SJSA1 (cell line): ENCODE measurements at regions not wholly inside any gene's neighbourhood (a gene's known extent, or its start where the extent isn't known, plus 50 kb on each side); places are given as distances from the start of the nearest gene placed in this dataset.

Source experiments
- DNase-seq, 2 experiments: peaks; one replicate each; pipeline ENCODE4 v3.0.0-alpha.2; 2015 to 2020; ENCODE audit warnings: low spot score in 2 of 2, low read depth in 1 of 2
- H3K27ac ChIP-seq: fragments of 250-450 bp; sonication (Bioruptor Pico); 2 replicates; pipeline ENCODE4 v1.5.1; 2020; ENCODE audit warnings: mild to moderate bottlenecking, moderate library complexity
- H3K27me3 ChIP-seq: fragments of 250-450 bp; sonication (Bioruptor Pico); replicated peaks from 2 replicates; pipeline ENCODE4 v1.5.1; 2020; ENCODE audit warnings: mild to moderate bottlenecking, moderate library complexity
- H3K36me3 ChIP-seq: fragments of 250-450 bp; sonication (Bioruptor Pico); 2 replicates; pipeline ENCODE4 v1.5.1; 2020; ENCODE audit warnings: mild to moderate bottlenecking
- H3K4me1 ChIP-seq: fragments of 250-450 bp; sonication (Bioruptor Pico); replicated peaks from 2 replicates; pipeline ENCODE4 v1.6.1; 2021; ENCODE audit warnings: mild to moderate bottlenecking
- H3K4me3 ChIP-seq: fragments of 250-450 bp; sonication (Bioruptor Pico); 2 replicates; pipeline ENCODE4 v1.5.1; 2020; ENCODE audit warnings: mild to moderate bottlenecking
- H3K9me3 ChIP-seq: fragments of 250-450 bp; sonication (Bioruptor Pico); replicated peaks from 2 replicates; pipeline ENCODE4 v1.5.1; 2020; ENCODE audit warnings: mild to moderate bottlenecking

DNA sequence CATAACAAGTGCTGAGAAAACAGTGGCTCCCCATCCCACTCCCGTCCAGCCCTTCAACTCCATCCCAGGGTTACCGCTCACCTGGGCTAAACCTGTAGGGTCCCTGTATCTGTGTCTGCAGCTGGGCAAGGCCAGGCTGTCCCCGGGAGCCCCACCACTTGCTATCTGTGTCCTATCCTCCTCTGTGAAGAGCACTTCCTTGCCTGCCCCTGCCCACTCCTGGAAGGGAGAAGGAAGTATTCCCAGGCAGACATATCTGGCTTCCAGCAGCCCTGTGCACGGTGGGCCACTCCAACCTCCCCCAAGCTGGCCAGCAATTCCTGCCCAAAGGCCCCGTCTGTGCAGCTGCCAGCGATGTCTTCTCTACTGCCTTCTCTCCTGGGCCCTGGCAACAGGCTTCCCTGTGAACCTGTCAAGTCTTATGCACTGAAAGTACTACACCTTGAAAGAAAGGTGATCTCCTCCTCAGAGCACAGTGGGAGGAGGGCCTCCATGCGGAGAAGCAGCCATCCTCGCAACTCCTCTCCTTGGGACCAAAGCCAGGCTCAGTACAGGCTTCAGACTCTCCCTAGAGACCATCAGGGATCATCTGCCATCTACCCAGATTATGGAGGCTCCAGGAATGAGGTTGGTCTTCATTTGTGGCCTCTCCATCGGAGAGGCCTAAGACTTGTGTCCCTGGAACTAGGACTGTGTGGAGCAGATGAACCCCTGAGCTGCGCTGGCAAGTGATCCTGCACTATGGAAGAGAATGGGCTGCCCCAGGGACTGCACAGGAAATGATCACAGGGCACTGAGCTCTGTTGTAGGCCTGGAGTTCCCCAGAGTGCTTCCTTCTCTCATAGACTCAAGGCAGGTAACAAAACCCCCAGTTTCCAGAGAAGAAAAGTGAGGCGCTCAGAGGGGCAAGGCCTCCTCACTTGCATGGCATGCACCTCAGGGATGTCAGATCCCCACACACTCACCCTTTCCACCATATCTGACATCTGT is 663.6 kb downstream of the BCL11B start:
- no peak for DNase-seq
- no peak overlapping the region for H3K4me3 ChIP-seq
- H3K36me3 ChIP-seq = no peaks in the 10 kb centered on the region
- no peaks in the 10 kb centered on the region for H3K27me3 ChIP-seq
- H3K9me3 ChIP-seq = no peaks in the 10 kb centered on the region
- no peak overlapping the region for H3K27ac ChIP-seq
- H3K4me1 ChIP-seq = no peaks in the 10 kb centered on the region

DNA sequence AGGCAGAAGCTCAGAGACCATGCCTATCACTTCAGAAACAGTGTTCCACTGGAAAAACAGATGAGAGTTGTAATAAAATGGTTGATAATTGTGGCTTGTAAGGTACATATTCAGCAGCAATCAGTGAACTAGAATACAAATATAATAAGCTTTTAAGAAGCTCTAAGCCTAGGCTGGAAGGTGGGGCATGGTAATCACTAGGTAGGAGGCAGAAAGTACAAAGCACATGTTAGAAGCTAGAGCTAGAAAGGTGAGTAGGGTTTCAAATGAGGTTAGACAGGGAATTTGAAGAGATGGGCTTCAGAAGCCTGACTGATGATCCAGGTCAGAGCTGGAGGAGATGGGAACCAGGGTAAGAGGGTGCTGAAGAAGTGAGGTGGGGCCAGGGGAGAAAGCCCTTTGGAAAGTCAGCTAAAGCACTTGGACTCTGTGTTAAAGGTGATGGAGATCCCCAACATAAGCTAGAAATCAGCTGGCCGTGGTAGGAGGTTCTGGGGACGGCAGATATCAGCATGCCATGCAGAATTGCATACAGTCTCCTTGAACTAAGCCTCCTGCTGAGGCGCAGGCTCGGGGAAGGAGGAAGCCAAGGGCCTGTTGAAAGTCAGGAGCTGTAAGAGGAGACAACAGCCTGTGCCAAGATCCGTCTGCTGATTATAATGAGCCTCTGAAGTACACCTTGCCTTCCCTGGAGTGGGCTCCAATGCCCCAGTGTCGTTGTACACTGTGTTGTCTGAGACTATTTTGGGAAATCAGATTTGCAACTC is 659.4 kb downstream of the BCL11B start:
- H3K4me1 ChIP-seq = no peaks in the 10 kb centered on the region
- no peak overlapping the region for H3K27ac ChIP-seq
- H3K4me3 ChIP-seq = no peak overlapping the region
- H3K27me3 ChIP-seq = no peaks in the 10 kb centered on the region
- no peaks in the 10 kb centered on the region for H3K9me3 ChIP-seq
- no peak for DNase-seq
- H3K36me3 ChIP-seq = no peaks in the 10 kb centered on the region

- Histone ChIP-seq H3K27ac (no peak overlapping the region), H3K27me3 (no peaks in the 10 kb centered on the region), H3K4me1 (no peaks in the 10 kb centered on the region), H3K36me3 (no peaks in the 10 kb centered on the region), H3K9me3 (0 out of 2 replicates have a peak, but pooled peaks cover 3% of the 10 kb centered on the region), H3K4me3 (no peak overlapping the region)
- no peak for DNase-seq
Measured at GRCh38 chr14:98614741-98615140, 657.3 kb downstream of the BCL11B start.

DNA sequence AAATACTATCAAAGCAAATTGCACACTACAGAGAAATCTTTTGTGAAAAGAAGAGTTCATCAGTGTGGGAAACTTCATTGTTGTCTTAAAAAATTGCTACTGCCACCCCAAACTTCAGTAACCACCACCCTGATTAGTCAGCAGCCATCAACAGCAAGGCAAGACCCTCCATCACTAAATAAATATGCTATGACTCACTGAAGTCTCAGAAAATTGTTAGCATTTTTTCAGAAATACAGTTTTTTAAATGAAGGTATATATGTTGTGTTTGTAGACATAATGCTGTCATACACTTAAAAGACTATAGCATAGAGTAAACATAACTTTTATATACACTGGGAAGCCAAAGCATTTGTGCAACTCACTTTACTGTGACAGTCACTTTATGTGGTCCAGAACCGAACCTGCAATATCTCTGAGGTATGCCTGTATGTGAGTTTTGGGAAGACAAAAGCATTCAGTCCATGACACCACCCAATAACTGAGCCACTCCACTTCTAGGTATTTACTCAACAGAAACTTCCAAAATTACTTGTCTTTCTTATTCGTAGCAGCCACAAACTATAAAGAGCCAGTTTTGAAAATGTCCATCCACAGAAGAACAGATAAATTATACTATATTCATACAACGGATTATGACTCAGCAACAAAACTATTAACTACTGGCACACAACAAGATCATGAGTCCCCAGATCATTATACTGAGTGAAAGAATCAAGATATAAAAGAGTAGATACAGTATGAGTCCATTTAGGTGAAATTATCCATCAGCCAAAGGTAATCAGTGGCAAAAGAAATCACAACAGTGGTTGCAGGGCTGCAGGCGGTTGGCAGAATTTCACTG is 649.6 kb downstream of the BCL11B start:
- Histone ChIP-seq H3K27me3 (no peaks in the 10 kb centered on the region), H3K4me1 (peaks cover 28% of the 10 kb centered on the region), H3K36me3 (no peaks in the 10 kb centered on the region), H3K27ac (peak overlapping the region; percentile 100), H3K9me3 (peaks cover 13% of the 10 kb centered on the region), H3K4me3 (no peak overlapping the region)
- DNase-seq = peak; percentile 77 to 90

GRCh38 chr14:98623788-98624415 is 648.1 kb downstream of the BCL11B start:
- Histone ChIP-seq H3K4me1 (peaks cover 28% of the 10 kb centered on the region), H3K9me3 (peaks cover 13% of the 10 kb centered on the region), H3K4me3 (no peak overlapping the region), H3K27ac (peak overlapping the region; percentile 100), H3K36me3 (no peaks in the 10 kb centered on the region), H3K27me3 (no peaks in the 10 kb centered on the region)
- DNase-seq = peak; percentile 71 to 86

DNA sequence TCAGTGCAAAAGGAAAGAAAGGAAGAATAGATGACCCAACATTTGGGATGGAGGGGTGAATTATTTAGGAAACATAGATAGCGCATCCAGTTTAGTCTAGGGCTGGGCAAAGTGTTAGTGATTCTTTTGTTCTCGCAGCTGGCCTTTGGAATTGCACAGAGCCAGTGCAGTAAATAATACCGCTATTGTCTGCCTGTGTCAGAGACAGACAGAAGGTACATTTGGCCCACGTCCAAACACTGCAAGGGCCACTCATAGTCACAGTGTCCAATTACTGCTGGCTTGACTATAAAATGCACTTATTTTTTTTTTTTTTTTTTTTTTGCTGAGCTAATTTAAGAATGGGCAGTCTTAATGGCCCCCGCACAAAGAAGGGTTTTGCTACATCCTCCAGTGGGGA is 638.6 kb downstream of the BCL11B start:
- Histone ChIP-seq H3K36me3 (no peaks in the 10 kb centered on the region), H3K9me3 (no peaks in the 10 kb centered on the region), H3K4me1 (peaks cover 9% of the 10 kb centered on the region), H3K4me3 (no peak overlapping the region), H3K27me3 (no peaks in the 10 kb centered on the region), H3K27ac (no peak overlapping the region)
- DNase-seq = no peak

DNA sequence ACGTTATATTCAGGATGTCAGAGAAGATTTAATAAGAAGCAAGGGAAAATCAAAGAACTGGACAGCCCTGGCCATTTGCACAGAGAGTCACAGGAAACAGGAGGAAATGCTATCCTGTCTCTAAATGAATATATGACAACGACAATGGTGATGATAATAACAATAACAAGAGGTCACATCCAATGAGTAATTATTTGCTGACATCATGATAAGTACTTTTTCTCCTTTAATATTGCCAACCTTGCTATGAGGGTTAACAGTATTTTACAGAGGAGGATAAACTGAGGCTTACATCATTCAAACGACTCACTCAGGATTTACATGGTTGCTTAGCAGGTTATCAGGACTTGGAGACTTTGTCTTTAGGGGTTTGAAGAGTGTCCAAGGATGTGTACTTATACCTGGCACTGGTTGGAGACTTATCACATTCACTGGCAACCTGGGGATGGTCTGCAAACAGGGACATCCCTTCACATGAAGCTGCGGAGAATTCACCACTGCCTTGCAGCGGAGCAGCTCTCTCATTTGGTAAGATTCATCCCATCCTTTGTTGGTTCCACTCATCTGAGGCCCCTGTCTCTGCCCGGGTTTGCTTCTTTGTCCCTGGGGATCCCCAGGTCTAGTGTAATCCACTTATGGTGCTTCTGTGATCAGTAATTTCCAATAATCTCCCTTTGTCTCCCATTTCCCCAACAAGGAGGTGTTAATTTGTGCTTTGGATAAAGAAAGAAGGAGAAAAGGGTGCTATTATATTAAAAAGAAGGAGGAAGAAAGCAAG is 637.8 kb downstream of the BCL11B start:
- no peaks in the 10 kb centered on the region for H3K27me3 ChIP-seq
- H3K4me3 ChIP-seq = no peak overlapping the region
- H3K9me3 ChIP-seq = no peaks in the 10 kb centered on the region

DNA sequence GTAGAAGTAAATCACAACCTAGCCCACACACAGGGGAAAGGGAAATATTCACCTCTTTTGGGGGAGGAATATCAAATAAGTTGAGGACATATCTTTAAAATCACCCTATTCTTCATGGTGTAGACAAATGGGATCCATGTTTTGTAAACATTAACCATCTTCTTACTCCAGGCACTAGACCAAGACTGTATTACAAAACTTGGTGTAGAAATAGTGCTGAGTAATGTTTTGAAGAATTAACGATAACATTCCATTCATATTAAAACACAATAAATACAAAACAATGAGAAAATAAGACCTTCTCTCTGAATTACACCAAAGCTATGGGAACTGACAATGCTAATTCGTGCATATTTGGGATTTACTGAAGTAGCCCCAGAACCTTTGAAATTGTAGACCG is 633.6 kb downstream of the BCL11B start:
- peak in 1 of 2 experiments; percentile 39 for DNase-seq
- H3K36me3 ChIP-seq = no peaks in the 10 kb centered on the region
- H3K4me3 ChIP-seq = no peak overlapping the region
- H3K27ac ChIP-seq = peak overlapping the region; percentile 16; the same call in 1 of the 2 replicates
- H3K9me3 ChIP-seq = no peaks in the 10 kb centered on the region
- no peaks in the 10 kb centered on the region for H3K27me3 ChIP-seq
- H3K4me1 ChIP-seq = peaks cover 11% of the 10 kb centered on the region

More for the DNA sequence above, 637.8 kb downstream of the BCL11B start:
- Histone ChIP-seq H3K27ac (no peak overlapping the region), H3K4me1 (peaks cover 14% of the 10 kb centered on the region), H3K36me3 (no peaks in the 10 kb centered on the region)
- DNase-seq = no peak

DNA sequence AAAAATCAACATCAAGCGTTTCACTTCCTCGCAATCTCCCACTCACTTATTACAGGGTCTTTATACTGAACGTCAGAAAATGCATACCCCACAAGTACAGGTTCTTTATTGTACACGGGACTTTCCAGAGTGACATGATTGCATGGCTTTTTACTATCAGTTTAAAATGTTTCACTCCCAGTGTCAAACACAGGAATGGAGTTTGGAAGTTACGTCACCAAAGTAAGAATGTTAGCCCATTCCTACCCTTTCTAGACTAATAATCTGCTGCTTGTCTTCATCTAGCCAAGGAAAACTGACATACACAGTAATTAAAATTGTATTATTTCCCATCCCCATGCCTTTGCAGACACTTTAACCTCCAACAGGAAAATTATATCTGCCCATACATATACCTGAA is 624.2 kb downstream of the BCL11B start:
- no peak for DNase-seq
- H3K9me3 ChIP-seq = no peaks in the 10 kb centered on the region
- H3K36me3 ChIP-seq = no peaks in the 10 kb centered on the region
- H3K27me3 ChIP-seq = no peaks in the 10 kb centered on the region
- no peak overlapping the region for H3K4me3 ChIP-seq
- H3K27ac ChIP-seq = no peak overlapping the region
- no peaks in the 10 kb centered on the region for H3K4me1 ChIP-seq

DNA sequence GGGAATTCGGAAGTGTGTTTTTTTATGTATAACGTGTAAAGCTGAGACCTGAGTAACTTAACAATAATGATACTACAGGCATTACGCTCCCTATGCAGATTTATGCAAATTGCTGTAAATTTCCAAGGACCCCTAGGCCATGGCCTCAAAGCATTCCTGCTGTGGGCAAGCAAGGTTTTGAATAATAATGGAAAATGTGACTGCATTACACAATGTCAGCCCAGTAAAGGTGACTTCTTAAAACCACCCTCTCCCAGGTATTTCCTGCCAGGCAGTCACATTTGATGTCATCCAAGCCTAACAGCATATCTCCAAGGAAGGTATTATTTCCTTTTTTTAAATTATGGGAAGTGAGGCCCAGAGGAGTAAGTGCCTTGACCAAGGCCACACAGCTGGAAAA is 621.0 kb downstream of the BCL11B start:
- DNase-seq = no peak
- no peaks in the 10 kb centered on the region for H3K4me1 ChIP-seq
- H3K27ac ChIP-seq = no peak overlapping the region
- H3K9me3 ChIP-seq = no peaks in the 10 kb centered on the region
- no peaks in the 10 kb centered on the region for H3K36me3 ChIP-seq
- H3K4me3 ChIP-seq = no peak overlapping the region
- no peaks in the 10 kb centered on the region for H3K27me3 ChIP-seq

- H3K4me3 ChIP-seq = no peak overlapping the region
- no peak for DNase-seq
- no peaks in the 10 kb centered on the region for H3K4me1 ChIP-seq
- H3K9me3 ChIP-seq = no peaks in the 10 kb centered on the region
- H3K36me3 ChIP-seq = no peaks in the 10 kb centered on the region
- H3K27me3 ChIP-seq = no peaks in the 10 kb centered on the region
- H3K27ac ChIP-seq = no peak overlapping the region
Measured at GRCh38 chr14:98665007-98665406, 607.0 kb downstream of the BCL11B start.

- Histone ChIP-seq H3K27ac (no peak overlapping the region), H3K9me3 (no peaks in the 10 kb centered on the region), H3K27me3 (no peaks in the 10 kb centered on the region), H3K4me3 (no peak overlapping the region), H3K4me1 (no peaks in the 10 kb centered on the region), H3K36me3 (no peaks in the 10 kb centered on the region)
- DNase-seq = no peak
Measured at GRCh38 chr14:98666545-98666944, 605.5 kb downstream of the BCL11B start.
